M059J (cell line): ENCODE measurements at regions not wholly inside any gene's neighbourhood (a gene's known extent, or its start where the extent isn't known, plus 50 kb on each side); places are given as distances from the start of the nearest gene placed in this dataset.
"Not testable (repeated sequence)": the region's sequence is repeated elsewhere in the genome, so short reads cannot be mapped to it uniquely, and the experiment has no call there.

Experiments used
- DNase-seq: peaks from one replicate; pipeline ENCODE4 v3.0.0-alpha.2; 2012; ENCODE audit warnings: low read depth

DNA sequence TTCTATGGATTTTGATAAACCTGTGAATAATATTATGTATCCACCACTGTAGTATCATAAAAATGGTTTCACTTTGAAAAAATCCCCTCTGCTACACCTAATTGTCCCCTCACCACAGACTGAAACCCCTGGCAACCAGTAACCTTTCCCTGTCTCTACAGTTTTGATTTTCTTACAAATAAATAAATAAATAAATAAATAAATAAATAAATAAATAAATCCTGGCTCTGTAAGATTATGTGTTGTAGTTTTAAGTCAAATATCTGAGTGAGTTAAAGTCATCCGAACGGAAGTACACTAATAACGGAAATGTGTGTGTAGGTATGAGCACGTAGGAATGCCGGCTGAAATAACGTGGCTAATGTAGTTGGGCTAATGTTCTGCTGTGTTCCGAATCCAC, 641.5 kb downstream of the GABRG1 start:
- DNase-seq = no peak

DNA sequence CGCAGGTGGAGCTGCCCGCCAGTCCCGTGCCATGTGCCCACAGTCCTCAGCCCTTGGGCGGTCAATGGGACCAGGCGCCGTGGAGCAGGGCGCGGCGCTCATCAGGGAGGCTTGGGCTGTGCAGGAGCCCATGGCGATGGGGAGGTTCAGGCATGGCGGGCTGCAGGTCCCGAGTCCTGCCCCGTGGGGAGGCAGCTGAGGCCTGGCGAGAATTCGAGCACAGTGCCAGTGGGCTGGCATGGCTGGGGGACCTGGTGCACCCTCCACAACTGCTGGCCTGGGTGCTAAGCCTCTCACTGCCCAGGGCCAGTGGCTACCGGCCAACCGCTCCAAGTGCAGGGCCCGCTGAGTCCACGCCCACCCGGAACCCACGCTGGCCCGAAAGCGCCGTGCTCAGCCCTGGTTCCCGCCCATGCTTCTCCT, 646.5 kb downstream of the GABRG1 start:
- no peak for DNase-seq

DNA sequence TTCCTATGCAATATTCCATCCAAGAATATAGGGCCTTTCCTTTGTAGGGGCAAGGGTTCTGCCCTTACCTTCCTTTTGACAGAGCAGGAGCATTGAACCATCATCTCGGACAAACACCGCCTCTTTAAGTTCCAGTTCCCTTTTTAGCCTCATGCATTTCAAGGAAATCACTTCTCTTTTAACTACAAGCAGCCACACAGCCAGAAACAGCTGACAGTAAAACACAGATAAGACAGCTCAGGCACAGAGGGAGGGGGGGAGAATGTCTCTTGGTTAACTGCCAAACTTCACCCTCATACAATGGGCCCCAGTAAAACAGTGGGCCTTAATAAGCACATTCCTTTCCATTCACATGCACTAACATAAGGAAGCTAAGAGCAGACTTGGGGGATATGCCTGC, 648.3 kb downstream of the GABRG1 start:
- DNase-seq = no peak

DNA sequence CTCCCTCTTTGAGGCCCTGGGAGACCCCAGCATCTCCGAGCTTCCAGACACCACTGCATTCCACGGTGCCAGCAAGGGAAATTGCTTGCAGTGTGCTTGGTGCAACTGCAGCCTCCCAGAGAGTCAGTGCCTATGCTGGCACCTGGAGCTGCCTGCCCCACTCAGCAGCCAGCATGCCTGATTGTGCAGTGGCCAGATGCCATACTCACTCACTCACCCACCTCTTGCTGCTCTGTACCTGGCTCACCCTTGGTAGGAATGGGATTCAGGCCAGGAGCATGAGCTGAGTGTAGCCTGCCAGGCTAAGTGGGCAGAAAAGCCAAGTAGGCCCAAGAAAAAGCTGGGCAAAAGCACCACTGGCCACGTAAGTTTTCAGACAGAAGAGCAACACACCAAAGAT, 651.4 kb downstream of the GABRG1 start:
- DNase-seq = no peak

DNA sequence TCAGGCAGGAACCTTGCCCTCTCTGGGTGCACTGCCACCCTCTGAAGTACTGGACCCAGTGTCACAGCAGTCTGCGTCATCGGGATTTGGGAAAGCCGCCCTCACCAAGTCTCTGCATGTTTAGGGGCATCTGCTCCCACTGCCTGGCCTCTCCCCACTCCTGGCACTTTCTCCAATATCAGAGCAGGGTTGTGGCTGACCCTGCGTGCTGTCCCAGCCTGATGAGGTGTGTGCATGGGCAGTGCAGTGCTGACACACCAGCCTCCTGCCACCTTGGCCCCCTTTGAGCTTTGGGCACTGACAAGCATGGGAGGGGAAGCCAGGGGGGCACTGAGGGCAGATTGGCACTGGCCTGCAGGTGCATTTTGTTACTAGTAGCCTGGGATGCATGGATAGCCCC, 652.5 kb downstream of the GABRG1 start:
- no peak for DNase-seq

DNA sequence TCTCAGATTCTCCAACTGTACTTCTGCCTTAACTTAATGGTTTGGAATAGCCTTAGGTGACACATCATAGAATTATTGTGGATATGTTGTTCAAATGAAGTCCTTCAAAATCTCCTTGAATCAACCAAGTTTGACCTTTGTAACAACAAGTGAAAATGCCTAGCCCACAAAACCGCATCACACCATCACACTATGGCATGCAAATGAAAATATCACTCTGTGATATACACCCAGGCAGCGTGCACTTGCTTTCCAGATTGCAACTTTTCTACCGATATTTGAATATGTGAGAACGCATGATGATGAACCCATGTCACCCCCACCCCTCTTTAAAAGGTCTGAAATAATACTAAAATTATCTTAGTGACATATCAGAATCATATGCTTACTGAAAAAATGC, 656.7 kb downstream of the GABRG1 start:
- no peak for DNase-seq

DNA sequence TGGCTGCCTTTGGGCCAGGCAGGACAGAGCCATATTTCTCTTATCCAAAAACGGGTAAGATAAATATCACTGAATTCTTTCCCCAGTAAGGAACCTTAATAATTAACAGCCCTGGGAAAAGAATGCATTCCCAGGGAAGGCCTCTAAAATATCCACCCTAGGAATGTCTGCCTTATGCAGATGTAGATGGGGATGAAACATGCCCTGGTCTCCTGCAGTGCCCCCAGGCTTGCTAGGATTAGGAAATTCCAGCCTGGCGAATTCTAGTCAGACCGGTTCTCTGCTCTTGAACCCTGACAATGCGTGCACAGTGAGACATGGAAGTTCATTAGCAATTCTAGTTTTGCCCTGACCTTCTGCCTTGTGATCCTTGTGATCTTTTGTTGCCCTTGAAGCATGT, 663.7 kb downstream of the GABRG1 start:
- DNase-seq = not testable (repeated sequence)

DNA sequence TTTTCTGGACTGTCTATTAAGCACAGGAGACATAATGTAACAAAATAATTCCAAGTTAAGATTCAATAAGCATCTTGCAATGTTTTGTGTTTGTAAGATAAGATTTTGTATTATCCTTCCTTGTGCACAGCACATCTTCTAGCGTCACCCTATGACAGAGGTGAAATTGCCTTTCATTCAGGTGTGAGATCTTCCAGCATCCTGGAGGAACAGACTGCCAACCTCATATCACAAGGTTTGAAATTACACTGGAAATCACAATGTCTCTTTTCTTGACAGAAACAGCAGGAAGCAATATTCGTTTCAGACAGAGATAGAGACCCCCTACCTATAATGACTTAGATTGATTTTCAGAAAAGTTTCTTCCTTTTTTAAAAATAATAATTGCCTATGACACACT, 668.6 kb downstream of the GABRG1 start:
- no peak for DNase-seq

DNA sequence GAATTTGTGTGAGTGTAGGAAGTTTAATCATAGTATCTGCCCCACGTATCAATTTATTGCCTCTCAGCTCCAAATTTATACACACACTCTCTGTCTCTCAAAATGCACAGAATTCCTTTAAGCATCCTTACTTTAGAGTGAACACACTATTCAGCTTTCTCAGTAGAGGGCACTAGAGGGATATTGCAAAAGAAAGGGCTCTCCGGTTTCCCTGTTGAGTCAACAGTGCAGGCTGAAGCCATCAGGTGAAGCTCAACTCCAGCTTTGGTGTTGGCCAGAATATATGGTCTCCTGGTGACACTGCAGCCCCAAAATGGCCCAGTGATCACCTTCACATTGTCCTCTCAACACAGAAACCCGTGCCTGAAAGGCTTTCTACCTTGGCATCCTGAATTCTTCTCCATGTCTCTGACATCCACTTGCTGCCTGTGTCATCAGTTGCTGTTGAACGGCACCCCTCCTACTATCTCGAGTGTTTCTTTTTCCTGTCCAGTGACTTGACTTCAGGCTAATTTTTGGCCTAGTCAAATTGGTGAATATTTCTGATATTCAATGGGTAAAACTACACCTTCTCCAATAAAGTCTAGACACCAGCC, 670.5 kb downstream of the GABRG1 start:
- DNase-seq = peak; percentile 1

DNA sequence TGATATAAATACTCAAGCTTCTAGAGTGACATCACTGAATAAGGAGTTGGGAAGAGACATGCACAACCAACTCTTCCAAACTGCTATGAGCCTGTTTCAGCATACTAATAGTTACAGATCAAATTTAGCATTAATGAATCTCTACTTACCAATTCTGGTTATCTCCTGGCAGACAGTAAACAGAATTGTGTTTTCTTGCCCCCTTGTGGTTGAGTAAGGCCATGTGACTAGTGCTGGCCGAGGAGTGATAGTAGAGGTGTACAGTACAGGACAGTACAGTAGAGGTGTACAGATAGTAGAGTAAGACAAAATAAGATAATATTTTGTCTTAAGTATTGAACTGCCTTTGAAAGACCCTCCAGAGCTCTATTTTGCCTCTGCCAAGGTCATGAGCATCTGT, 681.4 kb downstream of the GABRG1 start:
- no peak for DNase-seq

DNA sequence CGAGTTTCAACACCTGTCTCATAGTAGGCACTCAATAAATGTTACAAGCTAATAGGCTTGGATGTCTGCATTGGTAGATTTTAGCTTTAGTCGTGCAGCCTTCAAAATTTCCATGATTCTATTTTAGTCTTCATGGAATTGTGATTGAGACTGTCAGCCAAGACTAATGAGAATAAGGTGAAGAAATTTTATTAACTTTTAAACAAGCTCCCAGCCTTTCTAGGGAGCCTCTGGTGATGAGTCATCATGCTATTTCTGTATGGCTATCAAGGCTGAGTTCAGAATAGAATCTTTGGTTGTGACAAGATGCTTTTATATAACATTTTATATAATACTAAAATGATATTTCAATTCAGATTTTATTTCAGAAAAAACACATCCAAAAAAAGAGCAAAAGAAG, 685.8 kb downstream of the GABRG1 start:
- no peak for DNase-seq

DNA sequence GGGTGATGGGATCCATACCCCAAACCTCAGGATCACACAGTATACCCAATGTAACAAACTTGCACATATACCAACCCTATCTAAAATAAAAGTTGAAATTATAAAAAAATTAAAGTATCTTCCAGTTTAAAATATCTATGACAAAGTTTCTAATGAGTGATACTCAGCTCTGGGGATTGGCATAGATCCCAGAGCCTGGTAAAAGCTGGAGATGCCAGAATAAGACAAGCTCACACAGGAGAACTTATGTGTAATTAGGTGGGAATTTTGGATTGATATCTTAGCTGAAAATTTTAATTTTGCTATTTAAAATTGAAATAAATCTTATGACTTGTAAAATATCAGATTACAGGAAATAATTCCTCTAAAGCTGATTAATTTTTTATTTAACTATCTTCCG, 686.5 kb downstream of the GABRG1 start:
- DNase-seq = no peak

DNA sequence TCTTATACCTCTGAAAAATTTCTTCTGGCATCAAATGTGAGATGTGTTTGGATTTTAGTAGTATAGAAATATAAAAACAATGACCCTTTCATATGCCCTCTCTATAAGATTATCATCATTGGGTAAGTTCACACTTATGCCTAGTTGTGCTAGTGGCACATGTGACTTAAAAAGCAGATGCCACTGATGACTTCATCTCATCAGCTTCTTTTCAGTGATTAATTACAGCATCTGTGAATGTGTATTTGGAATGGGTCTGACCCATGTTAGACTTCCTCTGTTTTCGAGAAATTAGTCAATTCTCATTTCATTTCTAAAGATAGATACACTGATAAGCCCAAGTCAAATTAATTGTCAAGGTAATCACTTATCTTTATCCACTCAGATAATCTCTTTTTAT, 698.7 kb downstream of the GABRG1 start:
- DNase-seq = no peak

DNA sequence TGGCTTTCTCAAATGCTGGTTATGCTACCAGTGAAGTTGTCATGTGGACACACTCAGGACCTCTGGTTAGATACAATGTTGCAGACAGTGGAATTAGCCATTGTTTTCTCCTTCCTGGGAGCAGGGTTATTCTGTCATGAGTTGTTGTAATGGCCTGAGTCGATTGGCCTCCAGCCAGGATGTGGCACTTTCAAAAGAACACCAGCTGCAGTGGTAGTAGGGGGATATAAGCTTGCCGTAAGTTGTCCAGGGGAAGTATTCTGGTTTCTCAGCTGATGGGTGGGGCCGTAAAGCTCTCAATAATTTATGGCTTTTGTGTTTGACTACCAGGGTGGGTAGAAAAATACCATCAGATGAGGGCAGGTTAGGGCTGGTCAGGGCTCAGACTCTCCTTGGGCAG, 697.5 kb upstream of the GNPDA2 start:
- DNase-seq = no peak

DNA sequence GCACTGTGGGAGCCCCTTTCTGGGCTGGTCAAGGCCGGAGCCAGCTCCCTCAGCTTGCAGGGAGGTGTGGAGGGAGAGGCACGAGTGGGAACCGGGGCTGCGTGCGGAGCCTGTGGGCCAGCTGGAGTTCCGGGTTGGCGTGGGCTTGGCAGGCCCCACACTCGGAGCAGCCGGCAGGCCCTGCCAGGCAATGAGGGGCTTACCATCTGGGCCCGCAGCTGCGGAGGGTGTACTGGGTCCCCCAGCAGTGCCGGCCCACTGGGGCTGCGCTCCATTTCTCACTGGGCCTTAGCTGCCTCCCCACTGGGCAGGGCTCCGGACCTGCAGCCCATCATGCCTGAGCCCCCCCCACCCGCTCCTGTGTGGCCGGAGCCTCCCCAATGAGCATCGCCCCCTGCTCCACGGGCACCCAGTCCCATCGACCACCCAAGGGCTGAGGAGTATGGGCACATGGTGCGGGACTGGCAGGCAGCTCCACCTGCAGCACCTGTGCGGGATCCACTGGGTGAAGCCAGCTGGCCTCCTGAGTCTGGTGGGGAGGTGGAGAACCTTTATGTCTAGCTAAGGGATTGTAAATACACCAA, 693.8 kb upstream of the GNPDA2 start:
- not testable (repeated sequence) for DNase-seq

DNA sequence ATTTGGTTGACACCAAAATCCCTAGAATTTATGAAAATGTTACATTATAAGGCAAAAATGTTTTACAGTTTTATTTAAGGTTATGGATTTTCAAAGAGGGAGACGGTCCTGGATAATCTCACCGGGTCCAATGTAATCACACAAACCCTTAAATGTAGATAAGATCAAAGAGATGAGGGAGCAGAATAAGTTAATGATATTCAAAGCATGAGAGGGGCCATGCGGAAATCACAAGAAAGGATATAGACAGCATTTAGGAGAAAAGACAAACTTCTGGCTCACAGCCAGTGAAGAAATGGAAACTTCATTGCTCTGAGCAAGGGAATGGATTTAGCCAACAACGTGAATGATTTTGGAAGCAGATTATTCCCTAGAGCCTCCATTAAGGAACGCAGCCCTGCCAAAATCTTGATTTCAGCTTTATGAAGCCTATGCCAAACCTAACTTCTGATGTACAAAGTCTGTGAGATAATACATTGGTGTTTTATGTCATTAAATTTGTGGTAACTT, 684.4 kb upstream of the GNPDA2 start:
- no peak for DNase-seq

DNA sequence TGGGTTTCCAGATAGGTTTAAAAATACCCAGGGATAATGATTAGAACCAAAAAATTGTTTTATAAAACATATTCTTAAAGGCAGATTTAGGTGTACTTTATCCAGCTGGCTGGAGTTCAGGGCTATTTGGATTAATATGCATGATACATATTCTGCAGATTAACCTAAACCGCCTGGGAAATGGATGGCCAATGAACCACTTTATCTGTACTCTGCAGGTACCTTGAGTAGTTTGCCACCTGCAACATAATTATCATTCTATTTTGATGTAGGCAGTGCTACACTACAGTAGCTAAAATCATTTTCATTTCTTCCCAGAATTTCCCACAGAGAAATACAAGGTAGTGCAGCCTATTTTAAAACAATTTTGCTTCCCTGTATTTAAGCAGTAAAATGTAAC, 683.2 kb upstream of the GNPDA2 start:
- no peak for DNase-seq

DNA sequence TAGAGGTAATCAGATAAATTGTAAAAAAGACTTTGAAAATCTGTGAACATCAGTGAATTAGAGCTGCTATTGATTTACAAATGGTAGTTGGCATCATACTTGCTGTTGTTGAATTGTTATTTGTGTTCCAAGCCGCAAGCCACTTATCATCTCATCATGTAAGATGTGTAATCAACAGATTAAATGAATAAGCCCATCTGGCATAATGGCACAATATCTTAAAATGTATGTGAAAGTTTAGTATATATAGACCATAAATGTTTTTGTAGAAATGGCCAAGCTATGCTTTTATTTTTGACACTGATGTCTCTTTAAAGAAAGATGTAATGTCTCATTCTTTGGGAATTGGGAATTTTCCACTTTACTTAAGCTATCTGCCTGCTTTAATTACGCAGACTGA, 682.6 kb upstream of the GNPDA2 start:
- DNase-seq = no peak

DNA sequence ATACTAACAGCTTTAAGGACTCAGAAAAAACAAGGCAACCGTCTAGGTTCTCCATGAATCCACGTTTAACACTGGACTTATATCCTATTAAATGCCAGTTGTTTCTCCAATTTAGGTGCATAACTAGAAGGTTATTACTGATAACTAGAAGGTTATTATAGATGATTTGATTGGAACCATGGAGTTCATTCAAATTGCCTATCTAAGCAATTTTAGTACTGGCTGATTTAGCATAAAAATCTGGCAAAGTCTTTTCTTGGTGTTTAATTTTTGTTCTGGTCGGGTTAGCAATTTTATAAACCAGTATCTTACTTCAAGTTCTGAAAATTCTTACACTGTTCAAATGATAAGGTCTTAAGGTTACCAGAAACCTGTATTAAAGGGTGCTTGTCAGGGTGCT, 672.8 kb upstream of the GNPDA2 start:
- DNase-seq = no peak

DNA sequence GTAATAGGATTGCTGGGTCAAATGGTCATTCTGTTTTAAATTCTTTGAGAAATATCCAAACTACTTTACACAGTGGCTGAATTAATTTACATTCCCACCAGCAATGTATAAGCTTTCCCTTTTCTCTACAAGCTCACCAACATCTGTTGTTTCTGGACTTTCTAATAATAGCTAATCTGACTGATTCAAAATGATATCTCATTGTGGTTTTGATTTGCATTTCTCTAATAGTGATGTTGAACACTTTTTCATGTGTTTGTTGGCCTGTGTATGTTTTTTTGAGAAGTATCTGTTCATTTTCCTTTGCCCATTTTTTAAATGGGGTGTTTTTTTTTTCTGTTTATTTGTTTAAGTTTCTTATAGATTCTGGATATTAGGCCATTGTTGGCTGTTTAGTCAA, 659.0 kb upstream of the GNPDA2 start:
- no peak for DNase-seq

DNA sequence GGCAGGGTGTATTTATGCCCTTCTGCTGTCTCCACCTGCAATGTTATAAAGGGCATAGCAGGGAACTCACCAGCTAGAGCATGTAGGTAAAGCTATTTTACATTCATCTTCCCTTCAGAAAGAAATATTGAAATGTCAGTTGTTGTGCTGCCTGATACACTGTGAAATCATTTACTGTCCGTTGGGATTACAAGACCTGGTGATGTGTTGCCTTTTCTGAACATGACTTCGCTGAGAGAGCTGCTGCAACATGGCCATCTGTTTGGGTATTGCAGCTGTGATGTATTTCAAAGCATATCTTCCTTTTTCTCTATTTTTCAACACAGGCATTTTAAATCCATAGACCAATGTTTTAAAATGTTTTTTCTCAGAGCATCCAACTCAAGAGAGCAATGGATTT, 644.1 kb upstream of the GNPDA2 start:
- no peak for DNase-seq

DNA sequence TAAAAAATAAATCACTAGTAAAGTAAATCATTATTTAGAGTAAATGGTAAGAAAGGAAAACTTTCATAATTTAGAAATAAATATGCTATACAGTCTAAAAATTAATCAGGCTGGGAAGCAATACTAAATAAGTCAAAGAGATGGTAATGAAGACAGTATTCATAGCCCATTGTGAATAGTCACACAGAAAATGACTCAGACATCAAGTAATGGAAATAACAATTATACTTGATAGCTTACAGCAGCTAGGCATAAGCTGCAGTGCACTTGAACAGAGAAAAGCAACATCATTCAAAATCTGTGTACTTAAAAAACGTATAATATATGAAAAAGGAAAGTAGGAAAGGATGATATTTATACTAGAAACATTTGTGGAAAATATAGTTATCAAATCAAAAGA, 642.5 kb upstream of the GNPDA2 start:
- no peak for DNase-seq

DNA sequence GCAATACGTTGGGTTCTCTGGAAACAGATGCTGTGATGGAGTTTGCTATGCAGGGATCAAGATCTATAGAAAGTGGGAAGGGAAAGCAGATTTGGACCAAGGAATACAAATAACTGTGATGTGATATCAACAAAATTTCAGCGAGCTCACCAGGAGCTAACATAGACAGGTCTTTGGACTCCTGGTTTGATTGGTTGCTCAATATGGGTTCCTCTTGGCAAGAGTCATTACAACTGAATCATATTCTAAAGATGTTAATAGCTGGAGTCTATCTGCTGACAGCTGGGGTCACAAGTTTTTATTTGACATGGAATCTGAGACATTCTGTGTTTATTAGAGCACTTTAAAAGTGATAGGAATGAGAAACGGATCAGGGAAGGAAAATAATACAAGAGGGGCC, 637.6 kb upstream of the GNPDA2 start:
- no peak for DNase-seq
